Putamen (tissue), 1 donor: ENCODE measurements at regions not wholly inside any gene's neighbourhood (a gene's known extent, or its start where the extent isn't known, plus 50 kb on each side); places are given as distances from the start of the nearest gene placed in this dataset.
A peak's percentile ranks its signal among the peaks of the same experiment; 100 is the strongest.
"Not testable (repeated sequence)": the region's sequence is repeated elsewhere in the genome, so short reads cannot be mapped to it uniquely, and the experiment has no call there.

Source experiments
- DNase-seq: peaks from one replicate; pipeline ENCODE4 v3.0.0-alpha.2; 2016; ENCODE audit warnings: low spot score

- peak; percentile 15 for DNase-seq
Observed at GRCh38 chr18:44325903-44326635, 354.6 kb upstream of the SETBP1 start.

- DNase-seq = no peak
Observed at GRCh38 chr18:44331656-44332570, 348.8 kb upstream of the SETBP1 start.

DNA sequence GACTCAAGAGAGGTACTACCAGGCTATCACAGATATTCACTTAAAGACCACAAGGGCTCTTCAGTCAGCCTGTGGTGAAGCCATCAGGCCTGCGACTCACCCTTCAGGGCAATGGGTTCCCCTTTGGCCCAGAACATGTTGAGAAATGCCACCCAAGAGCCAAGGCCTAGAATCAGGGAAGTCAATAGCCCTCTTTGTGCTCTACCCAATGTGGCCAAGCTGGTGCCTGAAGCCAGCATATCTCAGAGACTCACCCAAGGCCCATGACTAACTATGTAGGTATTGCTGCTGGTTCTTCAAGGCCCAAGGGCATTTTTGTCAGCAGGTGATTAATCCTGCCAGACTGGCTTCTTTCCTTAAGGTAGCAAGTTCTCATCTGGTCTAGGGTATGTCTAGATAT is 338.9 kb upstream of the SETBP1 start:
- no peak for DNase-seq

GRCh38 chr18:44342162-44342561 is 338.5 kb upstream of the SETBP1 start:
- DNase-seq = no peak

- DNase-seq = no peak
Observed at GRCh38 chr18:44342946-44343345, 337.7 kb upstream of the SETBP1 start.

DNA sequence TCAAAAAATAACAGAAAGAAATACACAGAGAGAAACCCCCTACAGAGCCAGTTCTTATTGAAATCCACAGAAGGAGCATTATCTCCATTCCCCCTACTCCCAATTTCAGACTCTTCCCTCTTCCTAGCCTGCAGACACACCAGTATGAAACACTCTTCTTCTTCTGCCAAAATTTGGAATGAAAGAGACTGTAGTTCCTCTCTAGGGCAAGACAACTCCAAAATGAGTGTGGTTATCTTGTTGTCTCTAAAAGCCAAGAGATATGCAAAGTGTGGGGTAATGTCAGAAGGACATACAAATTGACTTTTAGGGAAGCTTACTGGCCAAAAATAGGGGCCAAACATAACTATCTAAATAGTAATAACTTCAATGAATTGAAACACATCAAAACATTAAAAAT is 337.1 kb upstream of the SETBP1 start:
- DNase-seq = no peak

DNA sequence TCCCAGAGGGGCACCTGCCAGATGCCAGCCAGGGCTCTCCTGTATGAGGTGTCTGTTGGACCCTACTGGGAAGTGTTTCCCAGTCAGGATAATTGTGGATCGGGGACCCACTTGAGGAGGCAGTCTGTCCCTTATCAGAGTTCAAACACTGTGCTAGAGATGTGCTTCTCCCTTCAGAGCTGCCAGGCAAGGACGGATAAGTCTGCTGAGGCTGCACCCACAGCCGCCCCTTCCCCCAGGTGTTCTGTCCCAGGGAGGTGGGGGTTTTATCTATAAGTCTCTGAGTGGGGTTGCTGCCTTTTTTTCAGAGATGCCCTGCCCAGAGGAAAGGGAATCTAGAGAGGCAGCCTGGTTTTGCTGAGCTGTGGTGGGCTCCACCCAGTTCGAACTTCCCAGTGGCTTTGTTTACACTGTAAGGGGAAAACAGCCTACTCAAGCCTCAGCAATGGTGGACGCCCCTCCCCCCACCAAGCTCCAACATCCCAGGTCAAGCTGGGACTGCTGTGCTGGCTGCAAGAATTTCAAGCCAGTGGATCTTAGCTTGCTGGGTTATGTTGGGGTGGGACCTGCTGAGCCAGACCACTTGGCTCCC is 324.0 kb upstream of the SETBP1 start:
- no peak for DNase-seq

GRCh38 chr18:44358402-44358801 is 322.3 kb upstream of the SETBP1 start:
- DNase-seq = no peak

DNA sequence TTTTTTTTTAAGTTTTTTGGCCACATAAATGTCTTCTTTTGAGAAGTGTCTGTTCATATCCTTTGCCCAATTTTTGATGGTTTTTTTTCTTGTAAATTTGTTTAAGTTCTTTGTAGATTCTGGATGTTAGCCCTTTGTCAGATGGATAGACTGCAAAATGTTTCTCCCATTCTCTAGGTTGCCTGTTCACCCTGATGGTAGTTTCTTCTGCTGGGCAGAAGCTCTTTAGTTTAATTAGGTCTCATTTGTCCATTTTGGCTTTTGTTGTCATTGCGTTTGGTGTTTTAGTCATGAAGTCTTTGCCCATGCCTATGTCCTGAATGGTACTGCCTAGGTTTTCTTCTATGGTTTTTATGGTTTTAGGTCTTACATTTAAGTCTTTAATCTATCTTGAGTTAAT is 320.9 kb upstream of the SETBP1 start:
- not testable (repeated sequence) for DNase-seq

DNA sequence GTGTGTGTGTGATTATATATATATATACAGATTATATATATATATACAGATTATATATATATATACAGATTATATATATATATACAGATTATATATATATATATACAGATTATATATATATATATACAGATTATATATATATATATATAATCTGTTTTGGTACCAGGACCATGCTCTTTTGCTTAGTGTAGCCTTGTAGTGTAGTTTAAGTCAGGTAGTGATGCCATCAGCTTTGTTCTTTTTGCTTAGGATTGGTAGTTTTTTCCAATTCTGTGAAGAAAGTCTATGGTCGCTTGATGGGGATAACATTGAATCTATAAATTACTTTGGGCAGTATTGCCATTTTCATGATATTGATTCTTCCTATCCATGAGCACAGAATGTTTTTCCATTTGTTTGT is 318.5 kb upstream of the SETBP1 start:
- not testable (repeated sequence) for DNase-seq

DNA sequence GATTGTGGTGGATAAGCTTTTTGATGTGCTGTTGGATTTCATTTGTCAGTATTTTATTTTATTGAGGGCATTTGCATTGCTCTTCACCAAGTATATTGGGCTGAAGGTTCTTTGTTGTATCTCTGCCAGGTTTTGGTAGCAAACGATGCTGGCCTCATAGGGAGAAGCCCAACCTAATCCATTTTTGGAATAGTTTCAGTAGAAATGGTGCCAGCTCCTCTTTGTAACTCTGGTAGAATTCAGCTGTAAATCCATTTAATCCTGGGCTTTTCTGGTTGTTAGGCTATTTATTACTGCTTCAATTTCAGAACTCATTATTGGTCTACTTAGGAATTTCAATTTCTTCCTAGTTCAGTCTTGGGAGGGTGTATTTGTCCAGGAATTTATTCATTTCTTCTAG is 309.8 kb upstream of the SETBP1 start:
- DNase-seq = no peak

- DNase-seq = no peak
Observed at GRCh38 chr18:44374966-44375365, 305.7 kb upstream of the SETBP1 start.

- DNase-seq = no peak
Observed at GRCh38 chr18:44386401-44386800, 294.3 kb upstream of the SETBP1 start.

- DNase-seq = no peak
Observed at GRCh38 chr18:44388329-44388728, 292.4 kb upstream of the SETBP1 start.

DNA sequence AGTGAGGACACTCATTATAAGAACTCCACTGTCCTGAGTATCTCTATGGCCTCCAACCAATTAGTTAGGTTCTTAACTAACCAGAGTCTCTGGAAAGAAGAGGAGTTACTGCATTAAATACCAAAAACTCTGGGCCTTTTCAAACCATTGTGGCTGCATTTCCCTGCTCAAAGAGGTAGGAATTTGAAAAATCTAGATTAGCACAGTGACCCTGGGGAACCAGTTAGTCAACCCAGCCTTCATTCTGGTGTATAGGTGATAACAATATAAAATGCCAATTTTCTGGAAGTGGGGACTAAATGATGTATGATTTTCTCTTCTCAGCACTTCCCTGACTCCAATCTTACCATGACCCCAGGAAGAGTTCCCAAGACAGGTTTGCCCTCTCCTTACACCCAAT is 287.8 kb upstream of the SETBP1 start:
- DNase-seq = no peak

- DNase-seq = no peak
Observed at GRCh38 chr18:44393406-44393805, 287.3 kb upstream of the SETBP1 start.

DNA sequence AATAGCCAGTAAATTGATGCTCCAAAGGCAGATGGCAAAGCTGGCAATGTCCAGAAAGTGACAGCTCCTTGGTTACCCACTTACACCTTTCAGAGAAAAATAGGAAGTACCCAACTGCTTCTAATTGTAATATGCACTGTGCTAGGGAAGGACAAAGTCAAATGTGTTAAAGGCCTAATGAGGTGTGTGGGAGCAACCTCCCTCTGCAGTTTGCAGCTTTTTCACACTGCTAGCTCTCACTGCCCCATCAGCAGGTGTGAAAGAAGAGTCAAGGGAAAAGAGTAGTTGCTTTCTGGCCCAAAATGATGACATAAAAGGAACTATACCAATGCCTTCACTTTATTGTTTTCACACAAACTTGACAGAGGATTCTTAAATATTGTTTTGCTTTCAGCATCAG is 284.1 kb upstream of the SETBP1 start:
- DNase-seq = no peak

DNA sequence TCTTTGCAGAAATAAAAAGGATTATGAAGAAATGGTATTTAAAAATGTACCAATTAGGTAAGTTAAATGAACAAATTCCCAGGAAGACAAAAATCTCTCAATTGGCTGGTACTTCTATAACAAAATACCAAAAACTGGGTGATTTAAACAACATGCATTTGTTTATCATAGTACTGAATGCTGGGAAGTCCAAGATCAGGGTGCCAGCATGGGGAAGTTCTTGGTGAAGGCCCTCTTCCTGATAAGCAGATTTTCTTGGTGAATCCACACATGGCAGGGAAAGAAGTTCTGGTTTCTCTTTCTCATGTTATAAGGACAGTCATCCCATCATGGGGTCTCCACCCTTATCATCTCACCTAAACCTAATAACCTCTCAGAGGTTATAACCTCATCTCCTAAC is 271.6 kb upstream of the SETBP1 start:
- no peak for DNase-seq

DNA sequence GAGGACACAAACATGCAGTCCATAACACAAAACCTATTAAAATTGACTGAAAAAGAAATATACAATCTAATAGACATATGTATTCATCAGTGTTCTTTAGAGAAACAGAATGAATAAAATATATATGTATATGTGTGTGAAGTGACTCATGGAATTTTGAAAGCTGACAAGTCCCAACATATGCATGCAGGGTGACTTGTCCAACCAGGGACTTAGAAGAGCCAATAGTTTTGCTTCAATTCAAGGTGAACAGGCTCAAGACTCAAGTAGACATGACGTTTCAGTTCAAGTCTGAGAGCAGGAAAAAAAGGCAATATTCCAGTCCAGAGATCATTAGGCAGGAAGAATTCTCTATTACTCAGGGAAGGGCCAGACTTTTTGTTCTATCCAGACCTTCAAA is 271.2 kb upstream of the SETBP1 start:
- no peak for DNase-seq

- no peak for DNase-seq
Observed at GRCh38 chr18:44410740-44411139, 269.9 kb upstream of the SETBP1 start.

GRCh38 chr18:44411262-44411905 is 269.3 kb upstream of the SETBP1 start:
- no peak for DNase-seq

- no peak for DNase-seq
Observed at GRCh38 chr18:44411976-44412375, 268.7 kb upstream of the SETBP1 start.
